GM18951 (cell line): ENCODE measurements at regions not wholly inside any gene's neighbourhood (a gene's known extent, or its start where the extent isn't known, plus 50 kb on each side); places are given as distances from the start of the nearest gene placed in this dataset.

Experiments used
- POLR2A ChIP-seq: IDR thresholded peaks from 4 replicates; pipeline ENCODE4 v1.6.1; 2011; ENCODE audit warnings: mild to moderate bottlenecking; ENCODE audit not compliant: insufficient read length, insufficient read depth; ENCODE audit errors: extremely low read depth
- in situ Hi-C: fragments of 300-500 bp; cut with MboI; formaldehyde crosslinking; loops from one replicate; pipeline ENCODE4 v1.12.0; 2022; ENCODE audit warnings: low sequenced_read_pairs, mixed read lengths, inconsistent platforms; ENCODE audit not compliant: unreplicated experiment

DNA sequence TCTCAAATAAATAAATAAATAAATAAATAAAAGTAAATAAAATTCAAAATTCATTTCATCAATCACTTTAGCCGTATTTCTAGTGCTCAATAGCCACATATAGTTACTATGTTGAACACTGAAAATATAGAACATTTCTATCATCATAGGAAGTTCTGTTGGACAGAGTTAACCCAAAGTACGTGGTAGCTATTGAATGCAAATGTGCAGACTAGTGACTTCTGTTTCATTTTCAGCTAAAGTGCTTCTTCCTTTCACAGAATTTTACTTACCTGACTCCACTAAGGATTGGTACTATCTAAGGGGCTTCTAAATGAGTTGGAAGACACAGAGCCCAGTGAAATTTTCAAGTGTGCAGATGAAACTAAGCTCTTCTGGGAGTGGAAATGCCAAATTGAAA is 1208.3 kb downstream of the MAT2B start:
- in situ Hi-C loops, result no loop called here
- TF ChIP-seq POLR2A, result no peak

DNA sequence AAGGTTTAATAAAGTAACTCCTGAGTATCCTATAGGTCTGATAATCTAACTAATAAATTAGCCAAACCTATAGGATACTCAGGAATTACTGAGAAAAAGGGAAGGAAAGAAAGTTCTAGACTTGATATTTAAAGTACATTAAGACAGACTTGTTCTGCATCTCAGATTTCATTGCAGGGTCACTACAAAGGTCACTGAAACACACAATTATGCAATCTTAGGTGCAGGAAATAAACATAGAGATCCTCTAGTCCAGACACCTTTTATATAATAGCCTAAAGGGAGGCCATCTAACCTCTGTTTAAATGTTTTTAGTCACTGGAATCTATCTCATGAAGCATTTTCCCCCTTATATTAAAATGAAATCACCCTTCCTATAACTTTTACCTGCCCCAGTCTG is 1215.7 kb downstream of the MAT2B start:
- TF ChIP-seq POLR2A, result no peak
- in situ Hi-C loops, result no loop called here

DNA sequence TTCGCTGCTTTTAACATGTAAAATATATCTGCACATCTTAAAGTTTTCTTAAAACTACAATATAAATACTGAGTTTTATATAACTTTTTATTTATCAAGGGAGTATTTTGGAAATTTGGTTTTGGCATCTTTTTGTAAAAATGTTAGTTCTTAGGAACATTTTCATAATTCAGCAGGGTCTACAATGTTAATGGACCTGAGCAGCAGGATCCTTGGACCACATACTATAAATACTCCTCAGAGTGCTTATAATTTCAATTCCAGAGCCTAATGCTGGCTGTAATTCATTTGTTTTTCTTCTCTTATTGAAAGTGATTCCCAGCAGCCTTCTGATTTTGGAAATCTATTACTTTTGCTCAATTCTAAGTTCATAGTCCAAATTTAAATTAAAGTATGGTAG is 1216.2 kb downstream of the MAT2B start:
- in situ Hi-C loops, result no loop called here
- no peak for TF ChIP-seq POLR2A

DNA sequence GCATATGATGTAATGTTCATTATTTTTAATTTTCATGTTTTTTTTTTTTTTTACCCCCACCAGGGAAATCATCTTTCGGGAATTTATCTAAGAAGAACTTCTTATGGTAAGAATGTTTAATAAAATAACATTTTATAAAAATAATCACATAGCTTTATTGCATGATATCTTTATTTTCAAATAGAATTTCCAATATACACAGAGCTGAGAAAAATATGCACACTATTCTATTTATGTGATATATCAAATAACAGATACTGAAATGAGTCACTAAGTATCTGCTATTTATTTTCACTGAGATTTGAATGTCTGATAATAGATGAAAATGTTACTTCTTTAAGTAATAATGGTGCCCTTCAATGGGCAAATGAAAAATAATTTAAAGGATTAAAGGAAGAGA is 1217.3 kb downstream of the MAT2B start:
- TF ChIP-seq POLR2A, result no peak
- in situ Hi-C loops, result no loop called here

DNA sequence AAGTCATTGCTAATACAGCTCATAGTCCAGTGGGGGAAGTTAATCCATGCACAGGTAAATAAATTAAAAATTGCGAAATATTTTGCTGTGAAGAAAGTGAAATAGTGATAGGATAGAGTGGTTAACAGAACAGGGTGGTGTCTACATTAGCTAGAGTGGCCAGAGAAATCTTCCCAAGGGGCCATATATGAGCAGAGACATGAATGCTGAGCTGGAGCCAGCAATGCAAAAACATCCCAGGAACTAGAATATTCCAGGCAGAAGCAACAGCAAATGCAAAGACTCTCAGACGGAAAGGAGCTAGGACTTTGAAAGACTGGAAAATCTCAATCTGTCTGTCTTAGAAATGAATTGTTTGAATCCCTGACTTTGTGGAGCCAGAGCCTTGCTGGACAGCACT is 1221.6 kb downstream of the MAT2B start:
- in situ Hi-C loops, result no loop called here
- TF ChIP-seq POLR2A, result no peak

DNA sequence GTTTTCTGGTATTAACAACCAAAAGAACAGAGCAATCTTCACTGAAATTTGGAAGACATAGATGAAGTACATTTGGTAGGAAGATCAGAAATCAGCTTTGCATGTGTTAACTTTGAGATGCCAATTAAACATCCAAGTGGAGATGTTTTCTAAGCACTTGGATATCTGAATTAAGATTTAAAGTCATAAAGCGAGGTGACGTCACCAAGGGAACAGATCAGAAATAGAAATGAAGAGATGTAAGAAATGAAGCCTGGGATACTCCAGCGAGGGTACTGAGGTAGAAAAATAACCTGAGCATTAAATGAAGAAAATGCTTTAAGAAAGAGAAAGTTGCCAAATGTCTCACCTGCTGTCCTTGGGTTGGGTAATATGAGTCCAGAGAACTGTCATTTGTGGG is 1223.3 kb downstream of the MAT2B start:
- TF ChIP-seq POLR2A, result no peak
- in situ Hi-C loops, result no loop called here

DNA sequence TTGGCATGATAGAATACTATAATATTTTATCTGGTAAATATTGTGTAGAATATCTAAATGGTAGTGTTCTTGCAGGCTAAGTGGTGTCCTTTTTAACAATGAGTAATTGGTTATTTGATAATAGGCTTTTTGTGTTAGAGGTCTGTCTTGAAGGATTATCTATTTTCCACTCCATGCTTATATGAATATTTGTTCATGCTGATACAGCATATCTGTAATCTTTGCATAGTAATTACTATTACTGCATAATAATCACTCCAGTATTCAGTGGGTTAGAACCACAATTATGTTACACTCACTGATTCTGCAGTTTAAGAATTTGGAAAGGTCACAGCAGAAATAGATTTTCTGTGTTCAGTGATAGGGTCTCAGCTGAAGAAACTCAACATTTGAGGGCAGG is 1229.9 kb downstream of the MAT2B start:
- TF ChIP-seq POLR2A, result no peak
- in situ Hi-C loops, result no loop called here

DNA sequence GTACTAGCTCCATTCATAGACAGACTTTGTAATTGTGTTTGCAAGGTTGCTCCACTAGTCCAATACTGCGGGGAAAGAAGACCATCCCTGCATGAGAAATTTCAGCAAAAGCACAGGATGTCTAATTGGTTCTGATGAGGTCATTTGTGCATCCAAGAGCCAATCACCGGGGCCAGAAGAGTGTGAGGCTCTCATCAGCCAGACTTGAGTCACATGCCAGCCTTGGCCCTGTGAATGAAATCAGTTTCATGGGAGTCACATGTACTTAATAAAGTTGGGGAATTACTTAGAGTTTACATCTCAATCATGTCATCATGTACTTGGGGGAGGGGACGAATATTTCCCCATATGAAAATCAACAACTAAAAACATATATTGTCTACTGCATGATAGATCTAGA is 1236.0 kb downstream of the MAT2B start:
- in situ Hi-C loops, result no loop called here
- no peak for TF ChIP-seq POLR2A

DNA sequence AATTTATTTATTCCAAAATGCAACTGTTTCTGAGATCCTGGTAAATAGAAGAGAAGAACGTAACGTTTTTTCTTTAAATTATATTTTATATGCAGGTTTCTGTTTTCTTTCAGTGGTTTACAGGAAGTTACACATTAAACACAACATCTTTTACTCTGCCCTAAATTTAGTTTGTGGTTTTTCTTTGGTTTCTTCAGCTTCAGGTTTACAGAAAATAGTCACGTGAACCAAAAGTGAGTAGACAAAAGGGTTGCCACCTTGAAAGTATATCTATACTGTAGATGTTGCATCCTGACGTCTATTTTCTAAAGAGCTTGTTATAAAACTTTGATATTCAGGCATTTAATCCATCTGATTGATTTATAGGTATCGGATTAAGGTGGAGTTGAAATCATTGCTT is 1236.6 kb downstream of the MAT2B start:
- in situ Hi-C loops, result no loop called here
- TF ChIP-seq POLR2A, result no peak

DNA sequence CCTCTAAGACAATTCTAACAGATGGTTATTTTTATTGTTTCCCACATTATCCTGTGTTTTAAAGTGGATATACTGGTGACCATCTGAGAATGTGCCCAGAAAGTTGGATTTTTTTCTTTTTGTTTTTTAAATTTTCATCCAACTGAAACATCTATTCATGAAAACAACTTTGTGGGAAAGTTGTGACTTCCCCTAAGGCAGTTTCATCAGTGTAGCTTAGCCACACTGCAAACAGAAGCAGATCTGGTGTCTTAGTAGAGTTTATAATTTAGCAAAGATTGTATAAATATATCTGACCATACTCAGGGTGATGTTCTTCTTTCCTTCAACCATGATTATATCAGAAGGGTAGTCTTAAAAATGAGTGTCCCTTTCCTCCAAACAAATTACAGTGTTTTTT is 1241.3 kb downstream of the MAT2B start:
- in situ Hi-C loops, result no loop called here
- TF ChIP-seq POLR2A, result no peak

DNA sequence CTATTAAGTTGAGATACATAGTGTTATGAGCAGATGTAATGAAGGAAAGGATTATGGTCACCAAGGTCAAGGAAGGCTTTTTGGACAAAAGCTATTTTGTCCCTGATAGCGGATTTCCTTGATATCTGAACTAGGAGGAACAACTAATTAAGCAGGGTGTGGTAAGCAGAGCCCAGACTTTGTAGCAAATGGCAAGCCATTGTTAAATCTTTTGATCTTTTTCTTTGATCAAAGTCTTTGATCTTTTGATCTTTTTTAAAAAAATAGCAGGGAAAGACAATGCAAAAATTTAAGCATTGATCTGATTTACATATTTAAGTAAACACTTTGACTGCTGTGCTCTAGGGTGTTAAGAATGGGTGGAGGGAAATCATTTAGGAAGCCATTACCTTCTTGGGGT is 1242.0 kb downstream of the MAT2B start:
- TF ChIP-seq POLR2A, result no peak
- in situ Hi-C loops, result no loop called here

DNA sequence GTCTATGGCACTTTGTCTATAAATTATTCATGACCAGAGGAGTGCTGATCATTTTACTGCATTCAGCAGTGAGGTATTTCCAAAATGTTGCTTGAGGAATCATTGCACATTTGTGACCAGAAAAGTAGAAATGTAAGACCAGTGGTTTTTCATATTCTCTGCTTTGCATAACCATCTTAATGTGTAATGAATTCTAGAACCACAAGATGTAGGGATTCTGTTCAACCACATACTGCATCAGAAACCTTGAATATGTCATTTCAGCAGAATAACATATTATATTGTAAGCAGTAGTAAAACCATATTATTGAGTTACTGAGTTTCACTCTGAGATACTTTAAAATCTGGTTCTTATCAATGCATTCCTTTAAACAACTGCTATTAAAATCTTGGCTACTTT is 1243.4 kb downstream of the MAT2B start:
- in situ Hi-C loops, result no loop called here
- no peak for TF ChIP-seq POLR2A

DNA sequence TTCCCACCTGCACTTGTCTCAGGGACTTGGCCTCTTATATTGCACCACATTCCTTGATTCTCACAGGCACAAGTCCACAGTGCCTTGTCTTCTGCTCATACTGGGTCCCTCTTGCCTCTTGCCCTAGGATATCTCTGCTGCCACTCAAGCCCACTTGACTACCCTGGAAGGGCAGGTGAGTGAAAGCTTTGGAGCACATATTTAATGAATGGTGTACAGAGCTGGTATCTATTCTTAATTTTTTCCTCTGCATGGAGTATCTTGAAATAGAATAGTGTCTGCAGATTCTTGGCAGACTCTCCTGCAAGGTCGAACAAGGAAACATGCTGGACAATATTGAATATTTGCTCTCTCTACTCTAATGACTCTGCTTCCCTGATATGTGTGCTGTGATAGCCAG is 1248.0 kb downstream of the MAT2B start:
- no peak for TF ChIP-seq POLR2A
- in situ Hi-C loops, result no loop called here

DNA sequence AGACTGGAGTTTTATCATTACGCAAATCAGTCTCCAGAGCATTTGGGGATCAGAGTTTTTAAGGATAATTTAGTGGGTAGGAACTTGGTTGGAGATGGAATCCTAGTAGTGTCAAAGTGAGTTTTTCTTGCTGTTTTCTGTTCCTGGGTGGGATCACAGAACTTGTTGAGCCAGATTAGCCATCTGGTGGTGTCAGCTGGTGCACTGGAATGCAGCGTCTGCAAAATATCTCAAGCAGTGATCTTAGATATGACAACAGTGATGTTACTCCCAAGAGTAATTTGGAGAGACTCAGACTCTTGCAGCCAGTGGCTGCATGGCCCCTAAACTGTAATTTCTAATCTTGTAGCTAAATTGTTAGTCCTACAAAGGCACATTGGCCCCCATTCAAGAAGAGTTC is 1257.8 kb downstream of the MAT2B start:
- no peak for TF ChIP-seq POLR2A
- in situ Hi-C loops, result no loop called here

DNA sequence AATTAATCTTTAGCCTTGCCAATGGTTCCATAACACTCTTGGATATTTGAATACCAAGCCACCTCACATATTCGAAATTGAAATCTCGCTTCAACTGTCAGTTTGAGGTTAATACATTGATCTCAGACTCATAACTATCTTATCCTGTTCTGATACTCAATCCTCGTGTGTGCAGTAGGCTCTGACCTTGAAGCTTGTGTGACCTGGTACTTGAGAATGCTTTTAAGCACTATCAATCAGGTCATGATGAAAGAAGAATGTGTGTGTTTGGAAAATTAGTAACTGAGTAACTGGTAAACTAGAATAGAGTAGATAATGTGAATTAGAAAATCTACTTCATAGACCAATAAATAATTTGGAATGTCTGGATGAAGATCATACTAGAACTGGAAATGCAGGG is 1266.7 kb downstream of the MAT2B start:
- TF ChIP-seq POLR2A, result no peak

DNA sequence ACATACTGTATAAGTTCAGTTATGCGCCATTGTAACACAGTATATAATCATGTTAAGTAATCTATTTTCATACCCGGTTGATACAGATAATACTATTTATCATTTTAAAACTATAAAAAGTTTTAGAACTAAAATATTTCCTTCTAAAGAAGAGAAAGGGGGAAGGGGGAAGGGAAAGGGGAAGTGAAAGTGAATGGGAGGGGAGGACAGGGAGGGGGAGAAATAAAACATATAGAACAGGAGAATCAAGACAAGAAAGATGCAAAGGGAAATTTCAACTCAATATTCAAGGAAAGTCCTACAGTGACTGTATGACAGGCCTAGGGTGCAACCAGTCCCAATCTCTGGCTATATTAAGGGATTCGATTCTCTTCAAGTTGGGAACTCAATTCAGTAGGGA is 1278.8 kb downstream of the MAT2B start:
- in situ Hi-C loops, result no loop called here
- no peak for TF ChIP-seq POLR2A

More for the DNA sequence above, 1266.7 kb downstream of the MAT2B start:
- in situ Hi-C loops, result no loop called here

DNA sequence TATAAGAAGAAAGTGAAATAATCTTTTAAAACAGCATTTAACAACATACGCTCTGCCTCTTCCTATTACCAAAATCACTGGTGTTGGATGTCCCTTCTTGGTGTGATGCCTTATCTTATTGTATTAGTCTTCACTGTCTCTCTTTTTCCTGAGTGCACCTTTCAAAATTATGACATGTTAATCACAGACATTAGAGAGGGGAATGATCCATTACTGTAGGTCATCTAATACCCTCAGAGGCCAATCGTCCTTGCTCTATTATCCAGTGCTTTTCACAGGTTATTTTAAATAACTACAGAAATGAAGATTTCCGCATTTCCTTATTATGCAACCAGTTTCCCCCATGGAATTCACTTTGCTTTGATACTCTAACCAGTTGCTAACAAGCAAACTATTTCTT is 1292.7 kb downstream of the MAT2B start:
- no peak for TF ChIP-seq POLR2A
- in situ Hi-C loops, result no loop called here
